Endothelial cell of umbilical vein (primary cell): ENCODE measurements at regions not wholly inside any gene's neighbourhood (a gene's known extent, or its start where the extent isn't known, plus 50 kb on each side); places are given as distances from the start of the nearest gene placed in this dataset.

Source experiments
- BruUV-seq: library from RNA; stranded (reverse); fragments of 400-500 nt; replicated peaks from 2 replicates; lab custom pipeline; 2021; lab: Mats Ljungman, UMichigan
- CTCF ChIA-PET: fragments of 300-600, 350-600 bp; sonication (Branson Sonifier 250); formaldehyde crosslinking; loops from one replicate; lab custom pipeline; 2021; ENCODE audit warnings: antibody characterized with exemption, inconsistent platforms; lab: Charles Lee
- POLR2A ChIA-PET: fragments of 300-600, 350-600 bp; sonication (Branson Sonifier 250); formaldehyde crosslinking; loops from one replicate; lab custom pipeline; 2021; ENCODE audit warnings: antibody characterized with exemption, inconsistent platforms; lab: Charles Lee
- DNase-seq: peaks from one replicate; pipeline ENCODE4 v3.0.0-alpha.2; 2011; ENCODE audit warnings: low read depth, low spot score
- FAIRE-seq: peaks from 2 replicates; lab custom pipeline; 2011; peaks lifted over from hg19 to GRCh38; lab: Jason Lieb, UNC
- H2AFZ ChIP-seq: 2 replicates; pipeline ENCODE4 v1.6.0; 2012; ENCODE audit warnings: low read depth, low read length, control low read depth, inconsistent platforms
- H3K27ac ChIP-seq: 2 replicates; pipeline ENCODE4 v1.5.1; 2011; ENCODE audit warnings: low read depth, mild to moderate bottlenecking, control low read depth, low read length, moderate library complexity; ENCODE audit not compliant: insufficient read depth
- H3K27me3 ChIP-seq, 2 experiments: 2 replicates each; pipeline versions ENCODE4 v1.6.0 to v1.6.1; 2011; ENCODE audit warnings: low read length in 2 of 2, mixed read lengths in 1 of 2; ENCODE audit not compliant: control insufficient read depth in 2 of 2, insufficient read depth in 2 of 2
- H3K36me3 ChIP-seq, 2 experiments: 2 replicates in 1 of 2; 3 replicates in 1 of 2; pipeline ENCODE4 v1.5.1; 2011; ENCODE audit warnings: low read length in 2 of 2, mild to moderate bottlenecking in 1 of 2, moderate library complexity in 1 of 2; ENCODE audit not compliant: control insufficient read depth in 2 of 2, insufficient read depth in 2 of 2; ENCODE audit errors: extremely low read depth in 1 of 2
- H3K4me1 ChIP-seq: 3 replicates; pipeline ENCODE4 v1.5.1; 2011; ENCODE audit warnings: mild to moderate bottlenecking, low read length; ENCODE audit not compliant: control insufficient read depth, insufficient read depth; ENCODE audit errors: extremely low read depth
- H3K4me2 ChIP-seq: 2 replicates; pipeline ENCODE4 v1.6.1; 2011; ENCODE audit warnings: low read length, control low read depth, mixed read lengths; ENCODE audit not compliant: insufficient read depth
- H3K4me3 ChIP-seq, 3 experiments: fragments of 200-600 bp in 1 of 3; sonication (generic), shearing (Covaris generic) in 1 of 3; replicated peaks in 1 of 3; 2 replicates each; pipeline ENCODE4 v1.5.1; 2011 to 2016; ENCODE audit warnings: control low read depth in 3 of 3, low read length in 3 of 3, mild to moderate bottlenecking in 2 of 3, inconsistent platforms in 1 of 3, low read depth in 1 of 3, moderate library complexity in 1 of 3; ENCODE audit not compliant: insufficient read depth in 1 of 3
- H3K79me2 ChIP-seq: 2 replicates; pipeline ENCODE4 v1.6.0; 2012; ENCODE audit warnings: low read length, inconsistent platforms; ENCODE audit not compliant: control insufficient read depth, insufficient read depth
- H3K9ac ChIP-seq: replicated peaks from 2 replicates; pipeline ENCODE3; 2011; ENCODE audit warnings: low read length, control low read depth; ENCODE audit not compliant: insufficient read depth; ENCODE audit errors: extremely low read depth
- H3K9me1 ChIP-seq: replicated peaks from 3 replicates; pipeline ENCODE4 v1.6.0; 2011; ENCODE audit warnings: mild to moderate bottlenecking, low read length; ENCODE audit not compliant: control insufficient read depth, insufficient read depth; ENCODE audit errors: extremely low read depth
- H3K9me3 ChIP-seq: replicated peaks from 2 replicates; pipeline ENCODE4 v1.5.1; 2012; ENCODE audit warnings: low read length, inconsistent platforms; ENCODE audit not compliant: control insufficient read depth, insufficient read depth
- H4K20me1 ChIP-seq: replicated peaks from 2 replicates; pipeline ENCODE3; 2011; ENCODE audit warnings: mild to moderate bottlenecking, low read length; ENCODE audit not compliant: control insufficient read depth, insufficient read depth; ENCODE audit errors: extremely low read depth
- EZH2 ChIP-seq: IDR thresholded peaks from 2 replicates; pipeline ENCODE4 v1.6.1; 2012; ENCODE audit warnings: borderline replicate concordance, low read depth, mild to moderate bottlenecking, moderate library complexity, low read length, inconsistent platforms; ENCODE audit not compliant: severe bottlenecking
- FOS ChIP-seq: IDR thresholded peaks from 2 replicates; pipeline ENCODE4 v1.6.1; 2011; ENCODE audit warnings: mild to moderate bottlenecking, low read length, moderate library complexity, borderline replicate concordance; ENCODE audit not compliant: insufficient read depth
- GATA2 ChIP-seq: IDR thresholded peaks from 2 replicates; pipeline ENCODE4 v1.7.0; 2011; ENCODE audit warnings: low read depth, mild to moderate bottlenecking, moderate library complexity, mixed read lengths, low read length; ENCODE audit not compliant: insufficient read length, insufficient read depth
- JUN ChIP-seq: IDR thresholded peaks from 2 replicates; pipeline ENCODE4 v1.6.1; 2011; ENCODE audit warnings: borderline replicate concordance, low read depth; ENCODE audit not compliant: insufficient read length, insufficient read depth
- MYC ChIP-seq: IDR thresholded peaks from one replicate; pipeline ENCODE4 v1.6.1; 2011; ENCODE audit warnings: mild to moderate bottlenecking, low read depth, low read length
- POLR2A ChIP-seq: IDR thresholded peaks from 2 replicates; pipeline ENCODE4 v1.6.1; 2012; ENCODE audit warnings: low read depth, mild to moderate bottlenecking, control low read depth, low read length
- POLR2AphosphoS5 ChIP-seq: IDR thresholded peaks from 2 replicates; pipeline ENCODE4 v1.6.1; 2012; ENCODE audit warnings: low read depth, mild to moderate bottlenecking, control low read depth, low read length, moderate library complexity; ENCODE audit not compliant: insufficient read depth
- dilution Hi-C: fragments of 300-500 bp; cut with MboI; formaldehyde crosslinking; loops from one replicate; pipeline ENCODE4 v1.15.0; 2019; ENCODE audit warnings: low sequenced_read_pairs; ENCODE audit not compliant: extremely low pct_ligation_motif_present
- intact Hi-C: fragments of 100-400 bp; cut with micrococcal nuclease; formaldehyde crosslinking; loops from one replicate; pipeline ENCODE4 v1.10.0; 2022
- TF ChIP-seq, protein P1 (sequence below), 2 donors: IDR thresholded peaks; 1 replicate in 1 of 2; 2 replicates in 1 of 2; pipeline ENCODE4 v1.5.1; 2011; ENCODE audit warnings: low read length in 2 of 2, mild to moderate bottlenecking in 2 of 2, moderate library complexity in 2 of 2, control low read depth in 1 of 2, inconsistent platforms in 1 of 2, low read depth in 1 of 2; ENCODE audit not compliant: insufficient read depth in 1 of 2; ENCODE audit errors: extremely low read depth in 1 of 2
- TF ChIP-seq, protein P2 (sequence below): IDR thresholded peaks from 2 replicates; pipeline ENCODE4 v1.6.1; 2011; ENCODE audit not compliant: insufficient read depth, insufficient read length

DNA sequence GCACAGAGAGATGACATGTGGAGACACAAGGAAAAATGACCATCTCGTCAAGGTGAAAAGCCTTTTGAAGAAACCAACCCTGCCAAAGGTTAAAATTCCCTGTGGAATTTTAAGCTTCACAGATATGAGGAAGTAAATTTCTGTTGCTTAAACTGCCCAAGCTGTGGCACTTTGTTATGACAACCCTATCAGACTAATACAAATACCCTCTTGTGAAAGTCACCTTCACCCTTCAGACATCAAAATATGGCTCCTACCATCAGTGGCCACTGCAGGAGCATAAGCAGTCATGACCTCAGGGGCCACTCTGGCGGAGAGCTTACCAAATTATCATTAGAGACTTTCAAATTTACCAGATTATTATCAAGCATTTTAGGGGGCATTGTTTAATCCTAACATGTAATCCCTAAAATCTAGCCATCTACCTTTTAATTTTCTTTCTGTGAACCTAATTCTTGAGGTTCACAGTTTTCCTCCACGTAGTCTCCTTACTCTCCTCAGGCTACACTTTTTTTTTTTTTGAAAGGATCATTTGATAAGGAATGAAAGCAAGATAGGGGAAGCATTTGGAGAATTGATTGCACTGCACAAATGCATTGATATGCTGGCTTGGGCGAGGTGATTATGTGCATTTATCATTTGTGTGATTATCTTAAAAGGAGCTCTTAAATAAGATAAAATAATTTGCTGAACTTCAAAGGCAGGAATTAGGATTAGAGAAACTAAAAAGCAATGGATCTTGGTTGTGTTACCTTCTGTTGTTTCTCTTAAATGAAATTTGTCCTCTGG lies 90.3 kb downstream of the TMEM168 start:
- intact Hi-C loops, result no loop called here
- Histone ChIP-seq H3K9me1 (no peaks in the 10 kb centered on the region), H3K36me3 (no peaks in the 10 kb centered on the region), H4K20me1 (no peaks in the 10 kb centered on the region), H3K4me2 (no peak overlapping the region), H3K79me2 (no peaks in the 10 kb centered on the region), H3K4me3 (no peak overlapping the region), H3K9me3 (no peaks in the 10 kb centered on the region), H3K27ac (no peak overlapping the region), H3K9ac (no peak overlapping the region), H2AFZ (no peak overlapping the region), H3K4me1 (no peaks in the 10 kb centered on the region), H3K27me3 (no peaks in the 10 kb centered on the region)
- FAIRE-seq, result no peak
- BruUV-seq, result no TSS peak
- TF ChIP-seq, protein P1, sequence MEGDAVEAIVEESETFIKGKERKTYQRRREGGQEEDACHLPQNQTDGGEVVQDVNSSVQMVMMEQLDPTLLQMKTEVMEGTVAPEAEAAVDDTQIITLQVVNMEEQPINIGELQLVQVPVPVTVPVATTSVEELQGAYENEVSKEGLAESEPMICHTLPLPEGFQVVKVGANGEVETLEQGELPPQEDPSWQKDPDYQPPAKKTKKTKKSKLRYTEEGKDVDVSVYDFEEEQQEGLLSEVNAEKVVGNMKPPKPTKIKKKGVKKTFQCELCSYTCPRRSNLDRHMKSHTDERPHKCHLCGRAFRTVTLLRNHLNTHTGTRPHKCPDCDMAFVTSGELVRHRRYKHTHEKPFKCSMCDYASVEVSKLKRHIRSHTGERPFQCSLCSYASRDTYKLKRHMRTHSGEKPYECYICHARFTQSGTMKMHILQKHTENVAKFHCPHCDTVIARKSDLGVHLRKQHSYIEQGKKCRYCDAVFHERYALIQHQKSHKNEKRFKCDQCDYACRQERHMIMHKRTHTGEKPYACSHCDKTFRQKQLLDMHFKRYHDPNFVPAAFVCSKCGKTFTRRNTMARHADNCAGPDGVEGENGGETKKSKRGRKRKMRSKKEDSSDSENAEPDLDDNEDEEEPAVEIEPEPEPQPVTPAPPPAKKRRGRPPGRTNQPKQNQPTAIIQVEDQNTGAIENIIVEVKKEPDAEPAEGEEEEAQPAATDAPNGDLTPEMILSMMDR (IDR thresholded peaks at IDR 0.05; ENCODE audit: extremely low read depth in 1 of 2, insufficient read depth in 1 of 2, low read depth in 1 of 2, low read length in 2 of 2), result no peak
- TF ChIP-seq, protein P2, sequence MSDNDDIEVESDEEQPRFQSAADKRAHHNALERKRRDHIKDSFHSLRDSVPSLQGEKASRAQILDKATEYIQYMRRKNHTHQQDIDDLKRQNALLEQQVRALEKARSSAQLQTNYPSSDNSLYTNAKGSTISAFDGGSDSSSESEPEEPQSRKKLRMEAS, result no peak
- TF ChIP-seq GATA2, result no peak
- no peak for TF ChIP-seq POLR2A
- TF ChIP-seq MYC, result no peak
- TF ChIP-seq JUN, result no peak
- TF ChIP-seq POLR2AphosphoS5, result no peak
- TF ChIP-seq FOS, result no peak
- TF ChIP-seq EZH2, result no peak
- dilution Hi-C loops, result no loop called here
- ChIA-PET CTCF (no interaction called here), POLR2A (no interaction called here)
- no peak for DNase-seq
